ENCODE measurements at regions not wholly inside any gene's neighbourhood (a gene's known extent, or its start where the extent isn't known, plus 50 kb on each side); places are given as distances from the start of the nearest gene placed in this dataset.

DNA sequence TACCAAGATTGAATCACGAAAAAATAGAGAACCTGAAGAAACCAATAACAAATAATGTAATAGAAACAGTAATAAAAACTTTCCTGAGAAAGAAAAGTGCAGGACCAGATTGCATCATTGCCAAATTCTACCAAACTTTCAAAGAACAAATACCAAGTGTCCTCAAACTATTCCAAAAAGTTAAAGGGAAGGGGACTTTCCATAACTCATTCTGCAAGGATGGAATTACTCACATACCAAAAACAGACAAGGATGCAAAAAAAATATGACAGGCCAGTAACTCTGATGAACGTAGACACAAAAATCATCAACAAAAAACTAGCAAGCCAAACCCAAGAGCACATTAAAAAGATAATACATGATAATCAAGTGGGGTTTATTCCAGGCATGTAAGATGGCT is 172.3 kb upstream of the SLC35G4 start:
- H3K36me3 ChIP-seq: no peaks in the 10 kb centered on the region
- intact Hi-C loops (cut with DNase I): no loop called here
- H3K4me3 ChIP-seq (replicated peaks in 1 of 3): no peak overlapping the region
- 57 to 67% methylated on average over 2 of the region's 2 CpGs for WGBS, 2 donors
- TF ChIP-seq, protein P1, sequence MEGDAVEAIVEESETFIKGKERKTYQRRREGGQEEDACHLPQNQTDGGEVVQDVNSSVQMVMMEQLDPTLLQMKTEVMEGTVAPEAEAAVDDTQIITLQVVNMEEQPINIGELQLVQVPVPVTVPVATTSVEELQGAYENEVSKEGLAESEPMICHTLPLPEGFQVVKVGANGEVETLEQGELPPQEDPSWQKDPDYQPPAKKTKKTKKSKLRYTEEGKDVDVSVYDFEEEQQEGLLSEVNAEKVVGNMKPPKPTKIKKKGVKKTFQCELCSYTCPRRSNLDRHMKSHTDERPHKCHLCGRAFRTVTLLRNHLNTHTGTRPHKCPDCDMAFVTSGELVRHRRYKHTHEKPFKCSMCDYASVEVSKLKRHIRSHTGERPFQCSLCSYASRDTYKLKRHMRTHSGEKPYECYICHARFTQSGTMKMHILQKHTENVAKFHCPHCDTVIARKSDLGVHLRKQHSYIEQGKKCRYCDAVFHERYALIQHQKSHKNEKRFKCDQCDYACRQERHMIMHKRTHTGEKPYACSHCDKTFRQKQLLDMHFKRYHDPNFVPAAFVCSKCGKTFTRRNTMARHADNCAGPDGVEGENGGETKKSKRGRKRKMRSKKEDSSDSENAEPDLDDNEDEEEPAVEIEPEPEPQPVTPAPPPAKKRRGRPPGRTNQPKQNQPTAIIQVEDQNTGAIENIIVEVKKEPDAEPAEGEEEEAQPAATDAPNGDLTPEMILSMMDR (IDR thresholded peaks at IDR 0.05): no peak
- no peak for TF ChIP-seq POLR2A (IDR thresholded peaks at IDR 0.05)
- H3K4me1 ChIP-seq: no peaks in the 10 kb centered on the region
- no peaks in the 10 kb centered on the region for H3K27me3 ChIP-seq
- H3K27ac ChIP-seq: no peak overlapping the region
- H3K9me3 ChIP-seq: no peaks in the 10 kb centered on the region
- no peak for DNase-seq

DNA sequence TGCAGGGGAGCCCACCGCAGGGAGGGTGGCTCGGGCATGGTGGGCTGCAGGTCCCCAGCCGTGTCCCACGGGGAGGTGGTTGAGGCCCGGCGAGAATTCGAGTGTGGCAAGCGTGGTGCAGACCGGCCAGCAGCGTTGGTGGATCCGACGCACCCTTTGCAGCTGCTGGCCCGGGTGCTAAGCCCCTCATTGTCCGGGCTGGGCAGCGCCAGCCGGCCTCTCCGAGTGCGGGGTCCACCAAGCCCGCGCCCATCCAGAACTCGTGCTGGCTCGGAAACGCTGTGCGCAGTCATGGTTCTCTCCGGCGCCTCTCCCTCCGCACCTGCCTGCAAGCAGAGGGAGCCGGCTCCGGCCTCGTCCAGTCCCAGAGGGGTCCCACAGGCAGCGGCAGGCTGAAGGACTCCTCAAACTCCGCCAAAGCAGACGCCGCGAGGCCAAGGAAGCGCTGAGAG is 177.0 kb upstream of the SLC35G4 start:
- Histone ChIP-seq H3K36me3 (no peaks in the 10 kb centered on the region), H3K4me1 (no peaks in the 10 kb centered on the region), H3K4me3 (replicated peaks in 1 of 3) (no peak overlapping the region), H3K27me3 (no peaks in the 10 kb centered on the region), H3K9me3 (no peaks in the 10 kb centered on the region), H3K27ac (no peak overlapping the region)
- intact Hi-C loops (cut with DNase I): no loop called here
- DNase-seq: no peak
- WGBS, 2 donors: 95% methylated on average over 21 to 35 of the region's 36 CpGs
- no peak for TF ChIP-seq POLR2A (IDR thresholded peaks at IDR 0.05)
- TF ChIP-seq, protein P1 (IDR thresholded peaks at IDR 0.05): no peak

DNA sequence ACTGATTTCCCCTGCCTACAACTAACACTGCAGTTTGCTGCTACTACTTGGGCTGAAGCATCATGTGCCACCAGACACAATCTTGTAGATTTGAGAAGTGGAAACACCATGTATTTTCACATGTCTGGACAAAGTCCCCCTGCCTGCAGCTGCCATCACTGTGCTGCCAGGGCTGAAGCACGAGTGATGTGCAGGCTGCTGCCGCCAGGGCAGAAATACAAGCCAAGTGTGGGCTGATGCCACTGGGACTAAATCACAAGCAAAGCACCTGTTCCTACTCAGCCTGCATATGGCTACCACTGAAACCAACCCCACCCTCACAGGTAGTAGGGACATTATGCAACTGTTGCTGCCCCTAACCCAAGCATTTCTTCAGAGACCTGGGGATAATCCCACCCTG is 179.5 kb upstream of the SLC35G4 start:
- H3K9me3 ChIP-seq: no peaks in the 10 kb centered on the region
- H3K4me1 ChIP-seq: no peaks in the 10 kb centered on the region
- no peak overlapping the region for H3K4me3 ChIP-seq (replicated peaks in 1 of 3)
- DNase-seq: no peak
- H3K27ac ChIP-seq: no peak overlapping the region
- no peaks in the 10 kb centered on the region for H3K27me3 ChIP-seq
- no peak for TF ChIP-seq POLR2A (IDR thresholded peaks at IDR 0.05)
- TF ChIP-seq, protein P1 (IDR thresholded peaks at IDR 0.05): no peak
- no peaks in the 10 kb centered on the region for H3K36me3 ChIP-seq
- intact Hi-C loops (cut with DNase I): no loop called here
- WGBS, 2 donors: 82% methylated on average over 2 of the region's 2 CpGs; no CpG with 5 or more reads in 1 of the 2 donors

DNA sequence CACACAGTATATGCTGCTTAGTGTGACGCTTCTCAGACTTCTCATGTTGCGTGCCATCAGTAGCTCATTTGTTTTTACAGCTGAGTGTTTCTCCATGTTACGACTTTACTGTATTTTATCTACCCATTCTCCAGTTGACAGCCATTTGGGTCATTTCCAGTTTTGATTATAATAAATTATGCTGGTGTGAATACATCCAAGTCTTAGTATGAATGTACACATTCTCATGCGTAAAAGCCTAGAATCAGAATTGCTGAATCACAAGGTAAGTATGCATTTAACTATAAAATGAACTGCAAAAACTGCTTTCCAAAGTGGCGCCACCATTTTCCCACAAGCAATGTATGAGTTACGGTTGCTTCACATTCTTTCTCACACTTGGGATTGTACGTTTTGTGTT is 184.2 kb upstream of the SLC35G4 start:
- Histone ChIP-seq H3K4me1 (no peaks in the 10 kb centered on the region), H3K36me3 (no peaks in the 10 kb centered on the region), H3K27ac (no peak overlapping the region), H3K9me3 (no peaks in the 10 kb centered on the region), H3K27me3 (no peaks in the 10 kb centered on the region), H3K4me3 (replicated peaks in 1 of 3) (no peak overlapping the region)
- no peak for DNase-seq
- WGBS, 2 donors: 84 to 89% methylated on average over 7 of the region's 7 CpGs
- no peak for TF ChIP-seq POLR2A (IDR thresholded peaks at IDR 0.05)
- TF ChIP-seq, protein P1 (IDR thresholded peaks at IDR 0.05): no peak
- intact Hi-C loops (cut with DNase I): no loop called here

DNA sequence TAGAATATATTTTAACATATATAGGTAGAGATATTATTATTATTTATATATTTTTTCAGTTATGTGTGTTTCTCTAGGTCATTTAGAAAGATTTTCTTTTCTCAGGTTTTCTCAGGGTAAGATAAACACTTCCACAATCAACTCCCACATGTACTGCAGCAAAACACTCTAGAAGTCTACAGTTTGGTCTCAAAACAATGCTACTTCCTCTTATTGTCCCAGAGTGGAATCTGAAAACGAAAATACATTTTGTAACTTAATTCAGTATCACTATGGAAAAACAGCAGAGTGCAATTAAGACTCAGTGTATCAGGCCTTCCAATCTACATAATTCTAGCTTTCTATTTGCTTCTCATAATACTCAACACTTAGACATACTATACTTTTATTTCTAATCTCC is 190.1 kb upstream of the SLC35G4 start:
- Histone ChIP-seq H3K36me3 (no peaks in the 10 kb centered on the region), H3K4me1 (no peaks in the 10 kb centered on the region), H3K9me3 (no peaks in the 10 kb centered on the region), H3K27me3 (no peaks in the 10 kb centered on the region), H3K27ac (no peak overlapping the region), H3K4me3 (replicated peaks in 1 of 3) (no peak overlapping the region)
- TF ChIP-seq, protein P1 (IDR thresholded peaks at IDR 0.05): no peak
- no peak for TF ChIP-seq POLR2A (IDR thresholded peaks at IDR 0.05)
- intact Hi-C loops (cut with DNase I): no loop called here
- no peak for DNase-seq
- 67 to 70% methylated on average over 1 of the region's 1 CpG for WGBS, 2 donors

Measured in thyroid gland (tissue), 4 donors.